Endothelial cell of umbilical vein (primary cell): ENCODE measurements at regions not wholly inside any gene's neighbourhood (a gene's known extent, or its start where the extent isn't known, plus 50 kb on each side); places are given as distances from the start of the nearest gene placed in this dataset.

ENCODE experiments used
- BruUV-seq: library from RNA; stranded (reverse); fragments of 400-500 nt; replicated peaks from 2 replicates; lab custom pipeline; 2021; lab: Mats Ljungman, UMichigan
- CTCF ChIA-PET: fragments of 300-600, 350-600 bp; sonication (Branson Sonifier 250); formaldehyde crosslinking; loops from one replicate; lab custom pipeline; 2021; ENCODE audit warnings: antibody characterized with exemption, inconsistent platforms; lab: Charles Lee
- POLR2A ChIA-PET: fragments of 300-600, 350-600 bp; sonication (Branson Sonifier 250); formaldehyde crosslinking; loops from one replicate; lab custom pipeline; 2021; ENCODE audit warnings: antibody characterized with exemption, inconsistent platforms; lab: Charles Lee
- DNase-seq: peaks from one replicate; pipeline ENCODE4 v3.0.0-alpha.2; 2011; ENCODE audit warnings: low read depth, low spot score
- FAIRE-seq: peaks from 2 replicates; lab custom pipeline; 2011; peaks lifted over from hg19 to GRCh38; lab: Jason Lieb, UNC
- H2AFZ ChIP-seq: 2 replicates; pipeline ENCODE4 v1.6.0; 2012; ENCODE audit warnings: low read depth, low read length, control low read depth, inconsistent platforms
- H3K27ac ChIP-seq: 2 replicates; pipeline ENCODE4 v1.5.1; 2011; ENCODE audit warnings: low read depth, mild to moderate bottlenecking, control low read depth, low read length, moderate library complexity; ENCODE audit not compliant: insufficient read depth
- H3K27me3 ChIP-seq, 2 experiments: 2 replicates each; pipeline versions ENCODE4 v1.6.0 to v1.6.1; 2011; ENCODE audit warnings: low read length in 2 of 2, mixed read lengths in 1 of 2; ENCODE audit not compliant: control insufficient read depth in 2 of 2, insufficient read depth in 2 of 2
- H3K36me3 ChIP-seq, 2 experiments: 2 replicates in 1 of 2; 3 replicates in 1 of 2; pipeline ENCODE4 v1.5.1; 2011; ENCODE audit warnings: low read length in 2 of 2, mild to moderate bottlenecking in 1 of 2, moderate library complexity in 1 of 2; ENCODE audit not compliant: control insufficient read depth in 2 of 2, insufficient read depth in 2 of 2; ENCODE audit errors: extremely low read depth in 1 of 2
- H3K4me1 ChIP-seq: 3 replicates; pipeline ENCODE4 v1.5.1; 2011; ENCODE audit warnings: mild to moderate bottlenecking, low read length; ENCODE audit not compliant: control insufficient read depth, insufficient read depth; ENCODE audit errors: extremely low read depth
- H3K4me2 ChIP-seq: 2 replicates; pipeline ENCODE4 v1.6.1; 2011; ENCODE audit warnings: low read length, control low read depth, mixed read lengths; ENCODE audit not compliant: insufficient read depth
- H3K4me3 ChIP-seq, 3 experiments: fragments of 200-600 bp in 1 of 3; sonication (generic), shearing (Covaris generic) in 1 of 3; replicated peaks in 1 of 3; 2 replicates each; pipeline ENCODE4 v1.5.1; 2011 to 2016; ENCODE audit warnings: control low read depth in 3 of 3, low read length in 3 of 3, mild to moderate bottlenecking in 2 of 3, inconsistent platforms in 1 of 3, low read depth in 1 of 3, moderate library complexity in 1 of 3; ENCODE audit not compliant: insufficient read depth in 1 of 3
- H3K79me2 ChIP-seq: 2 replicates; pipeline ENCODE4 v1.6.0; 2012; ENCODE audit warnings: low read length, inconsistent platforms; ENCODE audit not compliant: control insufficient read depth, insufficient read depth
- H3K9ac ChIP-seq: replicated peaks from 2 replicates; pipeline ENCODE3; 2011; ENCODE audit warnings: low read length, control low read depth; ENCODE audit not compliant: insufficient read depth; ENCODE audit errors: extremely low read depth
- H3K9me1 ChIP-seq: replicated peaks from 3 replicates; pipeline ENCODE4 v1.6.0; 2011; ENCODE audit warnings: mild to moderate bottlenecking, low read length; ENCODE audit not compliant: control insufficient read depth, insufficient read depth; ENCODE audit errors: extremely low read depth
- H3K9me3 ChIP-seq: replicated peaks from 2 replicates; pipeline ENCODE4 v1.5.1; 2012; ENCODE audit warnings: low read length, inconsistent platforms; ENCODE audit not compliant: control insufficient read depth, insufficient read depth
- H4K20me1 ChIP-seq: replicated peaks from 2 replicates; pipeline ENCODE3; 2011; ENCODE audit warnings: mild to moderate bottlenecking, low read length; ENCODE audit not compliant: control insufficient read depth, insufficient read depth; ENCODE audit errors: extremely low read depth
- EZH2 ChIP-seq: IDR thresholded peaks from 2 replicates; pipeline ENCODE4 v1.6.1; 2012; ENCODE audit warnings: borderline replicate concordance, low read depth, mild to moderate bottlenecking, moderate library complexity, low read length, inconsistent platforms; ENCODE audit not compliant: severe bottlenecking
- FOS ChIP-seq: IDR thresholded peaks from 2 replicates; pipeline ENCODE4 v1.6.1; 2011; ENCODE audit warnings: mild to moderate bottlenecking, low read length, moderate library complexity, borderline replicate concordance; ENCODE audit not compliant: insufficient read depth
- GATA2 ChIP-seq: IDR thresholded peaks from 2 replicates; pipeline ENCODE4 v1.7.0; 2011; ENCODE audit warnings: low read depth, mild to moderate bottlenecking, moderate library complexity, mixed read lengths, low read length; ENCODE audit not compliant: insufficient read length, insufficient read depth
- JUN ChIP-seq: IDR thresholded peaks from 2 replicates; pipeline ENCODE4 v1.6.1; 2011; ENCODE audit warnings: borderline replicate concordance, low read depth; ENCODE audit not compliant: insufficient read length, insufficient read depth
- MAX ChIP-seq: IDR thresholded peaks from 2 replicates; pipeline ENCODE4 v1.6.1; 2011; ENCODE audit not compliant: insufficient read depth, insufficient read length
- MYC ChIP-seq: IDR thresholded peaks from one replicate; pipeline ENCODE4 v1.6.1; 2011; ENCODE audit warnings: mild to moderate bottlenecking, low read depth, low read length
- POLR2A ChIP-seq: IDR thresholded peaks from 2 replicates; pipeline ENCODE4 v1.6.1; 2012; ENCODE audit warnings: low read depth, mild to moderate bottlenecking, control low read depth, low read length
- POLR2AphosphoS5 ChIP-seq: IDR thresholded peaks from 2 replicates; pipeline ENCODE4 v1.6.1; 2012; ENCODE audit warnings: low read depth, mild to moderate bottlenecking, control low read depth, low read length, moderate library complexity; ENCODE audit not compliant: insufficient read depth
- dilution Hi-C: fragments of 300-500 bp; cut with MboI; formaldehyde crosslinking; loops from one replicate; pipeline ENCODE4 v1.15.0; 2019; ENCODE audit warnings: low sequenced_read_pairs; ENCODE audit not compliant: extremely low pct_ligation_motif_present
- intact Hi-C: fragments of 100-400 bp; cut with micrococcal nuclease; formaldehyde crosslinking; loops from one replicate; pipeline ENCODE4 v1.10.0; 2022

DNA sequence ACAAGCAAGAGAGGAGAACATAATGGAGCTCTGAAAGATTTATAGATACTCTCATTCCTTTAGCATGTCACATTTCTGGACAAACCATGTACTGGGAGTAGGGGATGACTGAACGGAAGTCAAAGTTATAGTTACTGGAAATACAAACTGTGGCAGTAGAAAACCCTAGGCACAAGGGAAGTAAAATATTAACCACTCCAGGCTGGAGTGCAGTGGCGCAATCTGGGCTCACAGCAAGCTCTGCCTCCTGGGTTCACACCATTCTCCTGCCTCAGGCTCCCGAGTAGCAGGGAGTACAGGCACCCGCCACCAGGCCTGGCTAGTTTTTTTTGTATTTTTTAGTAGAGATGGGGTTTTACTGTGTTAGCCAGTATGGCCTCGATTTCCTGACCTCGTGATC is 167.3 kb downstream of the KDM5D start:
- DNase-seq, result no peak
- Histone ChIP-seq H4K20me1 (no peaks in the 10 kb centered on the region), H3K27ac (no peak overlapping the region), H3K4me3 (no peak overlapping the region), H3K4me1 (peaks cover 11% of the 10 kb centered on the region), H3K9me1 (no peaks in the 10 kb centered on the region), H2AFZ (no peak overlapping the region), H3K9me3 (no peaks in the 10 kb centered on the region), H3K36me3 (no peaks in the 10 kb centered on the region), H3K4me2 (no peak overlapping the region), H3K9ac (no peak overlapping the region), H3K79me2 (peaks cover 40% of the 10 kb centered on the region), H3K27me3 (no peaks in the 10 kb centered on the region)
- BruUV-seq, result no TSS peak
- ChIA-PET POLR2A (no interaction called here), CTCF (no interaction called here)
- dilution Hi-C loops (no loop called here), intact Hi-C loops (no loop called here)
- no peak for FAIRE-seq
- no peak for TF ChIP-seq MYC
- no peak for TF ChIP-seq GATA2
- TF ChIP-seq MAX, result no peak
- no peak for TF ChIP-seq JUN
- no peak for TF ChIP-seq POLR2A
- no peak for TF ChIP-seq EZH2
- TF ChIP-seq FOS, result no peak

- Histone ChIP-seq H3K9me3 (no peaks in the 10 kb centered on the region), H3K79me2 (peaks cover 57% of the 10 kb centered on the region), H3K27me3 (no peaks in the 10 kb centered on the region), H3K4me2 (no peak overlapping the region), H3K9ac (no peak overlapping the region), H3K4me3 (no peak overlapping the region), H3K9me1 (no peaks in the 10 kb centered on the region), H4K20me1 (no peaks in the 10 kb centered on the region), H2AFZ (no peak overlapping the region), H3K4me1 (peaks cover 11% of the 10 kb centered on the region), H3K36me3 (no peaks in the 10 kb centered on the region), H3K27ac (no peak overlapping the region)
- intact Hi-C loops, result no loop called here
- DNase-seq (no peak), FAIRE-seq (no peak)
- TF ChIP-seq POLR2AphosphoS5, result no peak
- dilution Hi-C loops, result no loop called here
- CTCF ChIA-PET, result no interaction called here
- BruUV-seq, result no TSS peak
- POLR2A ChIA-PET, result no interaction called here
Observed at GRCh38 chrY:19574939-19575338, 169.6 kb downstream of the KDM5D start.
